OCI-LY3 (cell line): ENCODE measurements at regions not wholly inside any gene's neighbourhood (a gene's known extent, or its start where the extent isn't known, plus 50 kb on each side); places are given as distances from the start of the nearest gene placed in this dataset.

Source experiments
- H2AFZ ChIP-seq: fragments of 200-600, 300-600 bp; shearing (Covaris generic); 2 replicates; pipeline ENCODE4 v1.6.0; 2014; ENCODE audit warnings: antibody characterized with exemption, low read depth, low read length
- H3K27ac ChIP-seq: fragments of 200-600, 300-600 bp; sonication (generic); 2 replicates; pipeline ENCODE4 v1.5.1; 2014; ENCODE audit warnings: mild to moderate bottlenecking, low read length, moderate library complexity, mixed read lengths
- H3K27me3 ChIP-seq: fragments of 200-600, 300-600 bp; sonication (generic); 2 replicates; pipeline ENCODE4 v1.6.1; 2014; ENCODE audit warnings: low read depth, low read length, mixed read lengths
- H3K36me3 ChIP-seq: fragments of 200-600, 300-600 bp; sonication (generic); replicated peaks from 2 replicates; pipeline ENCODE3; 2014; ENCODE audit warnings: low read depth, low read length, mixed read lengths
- H3K4me1 ChIP-seq: fragments of 300-600, 200-600 bp; sonication (generic); 2 replicates; pipeline ENCODE4 v1.6.1; 2014; ENCODE audit warnings: low read length, mixed read lengths
- H3K4me2 ChIP-seq: fragments of 200-600, 300-600 bp; sonication (generic); 2 replicates; pipeline ENCODE4 v1.6.1; 2014; ENCODE audit warnings: low read length, mixed read lengths
- H3K4me3 ChIP-seq: fragments of 300-600, 200-600 bp; sonication (generic); 2 replicates; pipeline ENCODE4 v1.5.1; 2014; ENCODE audit warnings: antibody characterized with exemption, mild to moderate bottlenecking, low read length, moderate library complexity
- H3K79me2 ChIP-seq: fragments of 300-600, 200-600 bp; shearing (Covaris generic); 2 replicates; pipeline ENCODE4 v1.6.1; 2014; ENCODE audit warnings: mild to moderate bottlenecking, low read length, mixed read lengths
- H3K9ac ChIP-seq: fragments of 300-600, 200-600 bp; shearing (Covaris generic); 2 replicates; pipeline ENCODE4 v1.6.0; 2014; ENCODE audit warnings: mild to moderate bottlenecking, low read length, moderate library complexity
- H3K9me3 ChIP-seq: fragments of 200-600, 300-600 bp; shearing (Covaris generic); 2 replicates; pipeline ENCODE4 v1.6.1; 2014; ENCODE audit warnings: low read length, mixed read lengths; ENCODE audit not compliant: insufficient read depth
- H4K20me1 ChIP-seq: fragments of 200-600, 300-600 bp; sonication (generic); 2 replicates; pipeline ENCODE4 v1.6.1; 2016; ENCODE audit warnings: low read length, mixed read lengths; ENCODE audit not compliant: insufficient read depth
- EZH2phosphoT487 ChIP-seq: fragments of 200-600 bp; shearing (Covaris generic); IDR thresholded peaks from 2 replicates; pipeline ENCODE4 v1.6.1; 2018; ENCODE audit warnings: antibody characterized with exemption, mixed run types, low read depth
- TF ChIP-seq, protein P1 (sequence below): fragments of 200-600, 300-600 bp; sonication (generic); IDR thresholded peaks from 2 replicates; pipeline ENCODE4 v1.5.1; 2014; ENCODE audit warnings: antibody characterized with exemption, low read length, low read depth

DNA sequence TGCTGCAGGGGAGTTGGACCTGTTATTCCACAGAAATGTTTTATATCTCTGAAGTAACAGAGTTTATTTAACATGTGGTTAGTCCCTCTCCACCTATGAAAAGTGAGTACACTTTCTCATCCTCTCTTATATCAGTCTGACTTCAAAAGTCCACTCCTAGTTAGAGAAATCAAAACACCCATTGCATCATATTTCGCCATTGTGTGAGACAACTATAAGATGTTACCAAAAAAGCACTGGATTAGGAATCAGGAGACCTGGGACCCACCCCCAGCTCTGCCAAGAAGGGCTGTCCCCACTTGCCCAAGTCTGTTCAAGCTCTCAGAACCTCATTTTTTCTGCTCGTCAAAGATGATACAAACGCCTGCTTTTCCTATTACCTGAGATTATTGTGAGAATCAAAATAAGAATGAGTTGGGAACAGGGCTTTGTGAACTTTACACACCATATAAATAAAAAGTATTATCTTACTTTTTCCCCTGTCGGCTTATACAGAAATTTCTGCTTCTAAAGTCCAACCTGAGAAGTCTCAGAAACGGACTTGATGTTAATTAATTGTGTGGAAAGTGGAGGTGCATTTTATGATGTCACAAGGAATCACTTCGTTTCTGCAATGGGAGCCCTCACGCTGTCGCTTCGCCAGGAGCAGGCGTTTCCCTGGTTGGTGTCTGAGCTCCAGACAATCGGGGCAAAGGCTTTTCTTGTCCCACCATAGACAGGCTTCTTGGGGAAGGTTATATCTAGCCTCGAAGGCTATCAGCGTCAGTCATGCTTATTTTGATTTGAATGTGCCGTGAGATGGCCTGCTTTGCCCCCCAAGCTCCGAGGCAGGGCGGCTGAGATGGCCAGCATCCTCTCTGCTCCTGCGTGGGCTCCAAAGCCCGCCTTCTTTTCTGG, 89.6 kb upstream of the ZNF516 start:
- H3K27ac ChIP-seq = no peak overlapping the region
- TF ChIP-seq EZH2phosphoT487 = no peak
- TF ChIP-seq, protein P1, sequence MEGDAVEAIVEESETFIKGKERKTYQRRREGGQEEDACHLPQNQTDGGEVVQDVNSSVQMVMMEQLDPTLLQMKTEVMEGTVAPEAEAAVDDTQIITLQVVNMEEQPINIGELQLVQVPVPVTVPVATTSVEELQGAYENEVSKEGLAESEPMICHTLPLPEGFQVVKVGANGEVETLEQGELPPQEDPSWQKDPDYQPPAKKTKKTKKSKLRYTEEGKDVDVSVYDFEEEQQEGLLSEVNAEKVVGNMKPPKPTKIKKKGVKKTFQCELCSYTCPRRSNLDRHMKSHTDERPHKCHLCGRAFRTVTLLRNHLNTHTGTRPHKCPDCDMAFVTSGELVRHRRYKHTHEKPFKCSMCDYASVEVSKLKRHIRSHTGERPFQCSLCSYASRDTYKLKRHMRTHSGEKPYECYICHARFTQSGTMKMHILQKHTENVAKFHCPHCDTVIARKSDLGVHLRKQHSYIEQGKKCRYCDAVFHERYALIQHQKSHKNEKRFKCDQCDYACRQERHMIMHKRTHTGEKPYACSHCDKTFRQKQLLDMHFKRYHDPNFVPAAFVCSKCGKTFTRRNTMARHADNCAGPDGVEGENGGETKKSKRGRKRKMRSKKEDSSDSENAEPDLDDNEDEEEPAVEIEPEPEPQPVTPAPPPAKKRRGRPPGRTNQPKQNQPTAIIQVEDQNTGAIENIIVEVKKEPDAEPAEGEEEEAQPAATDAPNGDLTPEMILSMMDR = no peak
- no peaks in the 10 kb centered on the region for H4K20me1 ChIP-seq

DNA sequence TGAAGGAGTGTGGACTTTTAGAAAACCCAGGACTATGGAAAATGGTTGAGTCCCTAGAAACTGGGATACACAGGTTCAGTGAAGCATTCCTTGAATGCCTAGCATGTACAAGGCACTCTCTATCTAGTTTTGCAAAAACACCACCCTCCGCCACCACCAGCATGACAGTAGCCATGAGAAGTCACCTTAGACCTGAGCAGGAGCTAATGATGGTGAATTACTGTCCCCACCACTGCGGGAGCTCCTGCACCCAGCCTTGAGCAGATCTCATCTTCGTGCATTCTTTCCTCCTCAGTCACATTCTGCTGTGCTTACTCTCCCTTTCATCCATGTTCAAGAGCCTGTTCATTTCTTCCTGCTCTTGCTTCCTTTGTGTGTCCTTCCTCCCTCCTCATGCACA, 86.2 kb upstream of the ZNF516 start:
- TF ChIP-seq, protein P1 = no peak
- no peak for TF ChIP-seq EZH2phosphoT487
- Histone ChIP-seq H4K20me1 (no peaks in the 10 kb centered on the region), H2AFZ (no peak overlapping the region), H3K36me3 (no peaks in the 10 kb centered on the region), H3K27me3 (peaks cover 5% of the 10 kb centered on the region; the same call in 1 of the 2 replicates), H3K27ac (no peak overlapping the region), H3K9ac (no peak overlapping the region), H3K79me2 (no peaks in the 10 kb centered on the region), H3K9me3 (no peaks in the 10 kb centered on the region), H3K4me3 (no peak overlapping the region), H3K4me2 (no peak overlapping the region), H3K4me1 (no peaks in the 10 kb centered on the region)

More for the DNA sequence above, 89.6 kb upstream of the ZNF516 start:
- H3K9ac ChIP-seq = no peak overlapping the region
- H3K27me3 ChIP-seq = peaks cover 8% of the 10 kb centered on the region; the same call in 1 of the 2 replicates
- H3K9me3 ChIP-seq = no peaks in the 10 kb centered on the region
- no peaks in the 10 kb centered on the region for H3K4me1 ChIP-seq
- no peaks in the 10 kb centered on the region for H3K36me3 ChIP-seq
- no peaks in the 10 kb centered on the region for H3K79me2 ChIP-seq
- H3K4me3 ChIP-seq = no peak overlapping the region
- H3K4me2 ChIP-seq = no peak overlapping the region
- H2AFZ ChIP-seq = no peak overlapping the region

DNA sequence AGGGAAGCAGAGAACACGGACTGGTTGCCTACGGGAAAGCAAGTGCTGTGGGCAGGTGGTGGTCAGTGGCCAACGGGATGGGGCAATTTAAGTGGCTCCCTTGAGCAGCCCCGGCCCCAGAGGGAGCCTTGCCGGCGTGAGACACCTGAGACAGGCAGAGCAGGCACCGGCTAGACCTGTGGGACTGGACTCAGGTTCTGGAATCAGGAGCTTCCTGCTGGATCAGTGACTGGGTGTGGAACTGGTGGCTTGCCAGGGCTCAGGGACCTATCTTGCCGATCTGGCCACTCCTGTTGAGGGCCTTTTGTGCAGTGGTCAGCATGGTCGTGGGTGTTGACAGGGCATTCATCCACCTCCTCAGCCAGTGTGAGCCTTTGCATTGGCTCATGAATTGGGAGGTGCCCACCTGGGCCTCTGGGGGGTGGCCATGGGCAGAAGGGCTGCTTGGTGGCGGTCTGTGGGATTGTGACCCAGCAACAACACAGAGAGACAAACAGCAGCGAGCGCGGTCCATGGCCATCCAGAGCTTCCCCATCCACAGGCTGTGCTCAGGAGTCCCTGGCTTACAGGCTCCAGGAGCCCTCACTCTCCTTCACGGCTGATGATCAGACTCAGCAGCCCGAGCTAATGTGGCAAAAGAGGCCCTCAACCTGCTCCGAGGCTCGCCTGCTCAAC, 85.4 kb upstream of the ZNF516 start:
- no peaks in the 10 kb centered on the region for H3K79me2 ChIP-seq
- no peak overlapping the region for H2AFZ ChIP-seq

More for the DNA sequence above, 85.4 kb upstream of the ZNF516 start:
- no peak for TF ChIP-seq EZH2phosphoT487
- TF ChIP-seq, protein P1 = no peak
- Histone ChIP-seq H3K27me3 (peaks cover 5% of the 10 kb centered on the region; the same call in 1 of the 2 replicates), H3K4me1 (no peaks in the 10 kb centered on the region), H3K36me3 (no peaks in the 10 kb centered on the region), H3K4me3 (no peak overlapping the region), H3K9me3 (no peaks in the 10 kb centered on the region), H3K27ac (no peak overlapping the region), H3K9ac (no peak overlapping the region), H4K20me1 (no peaks in the 10 kb centered on the region), H3K4me2 (no peak overlapping the region)
